HepG2 (cell line): ENCODE measurements at regions not wholly inside any gene's neighbourhood (a gene's known extent, or its start where the extent isn't known, plus 50 kb on each side); places are given as distances from the start of the nearest gene placed in this dataset.

Experiments
- CTCF ChIP-seq: sonication (generic); formaldehyde crosslinking; IDR thresholded peaks from 2 replicates; pipeline ENCODE4 v1.5.0; 2020; ENCODE audit warnings: mild to moderate bottlenecking, missing genetic modification reagents, moderate library complexity
- IRX3 ChIP-seq: sonication (generic); formaldehyde crosslinking; IDR thresholded peaks from 2 replicates; pipeline ENCODE4 v1.8.1; 2023; ENCODE audit warnings: mild to moderate bottlenecking, low read depth, missing genetic modification reagents, borderline replicate concordance
- SNAI1 ChIP-seq: sonication (generic); formaldehyde crosslinking; IDR thresholded peaks from 2 replicates; pipeline ENCODE4 v1.5.0; 2020; ENCODE audit warnings: mild to moderate bottlenecking, missing genetic modification reagents, borderline replicate concordance
- SRF ChIP-seq: IDR thresholded peaks from 2 replicates; pipeline ENCODE4 v1.6.1; 2011; ENCODE audit warnings: mild to moderate bottlenecking, low read depth, low read length, moderate library complexity
- ZBTB42 ChIP-seq: sonication (generic); formaldehyde crosslinking; IDR thresholded peaks from 2 replicates; pipeline ENCODE4 v1.5.0; 2020; ENCODE audit warnings: mild to moderate bottlenecking, missing genetic modification reagents
- ZSCAN29 ChIP-seq: sonication (generic); formaldehyde crosslinking; conservative IDR thresholded peaks from 2 replicates; pipeline ENCODE4 v1.4.0; 2020; ENCODE audit warnings: mild to moderate bottlenecking, missing genetic modification reagents

GRCh38 chrX:25872786-25873185 lies 265.4 kb upstream of the MAGEB18 start:
- TF ChIP-seq SRF, result no peak
- no peak for TF ChIP-seq IRX3
- no peak for TF ChIP-seq CTCF
- TF ChIP-seq ZSCAN29 (CRISPR knock-in tag), result no peak
- no peak for TF ChIP-seq ZBTB42
- TF ChIP-seq SNAI1 (CRISPR knock-in tag), result no peak
